ENCODE measurements at regions not wholly inside any gene's neighbourhood (a gene's known extent, or its start where the extent isn't known, plus 50 kb on each side); places are given as distances from the start of the nearest gene placed in this dataset.

- no peak overlapping the region for H3K27ac Mint-ChIP-seq
- POLR2A ChIA-PET, result no interaction called here
- no peaks in the 10 kb centered on the region for H3K36me3 Mint-ChIP-seq (ENCODE audit: low read depth)
- CTCF ChIA-PET, result interaction anchor here (1.2 kb wide), 1 partner anchor 10 kb away, joined by 3 read pairs; no protein-coding TSS in a partner anchor
- no peak for DNase-seq
- H3K27me3 Mint-ChIP-seq, result no peaks in the 10 kb centered on the region
- no peaks in the 10 kb centered on the region for H3K4me1 Mint-ChIP-seq
- no peaks in the 10 kb centered on the region for H3K9me3 Mint-ChIP-seq
- no peak overlapping the region for H3K4me3 Mint-ChIP-seq
Observed at GRCh38 chr17:71881581-71881980, 239.2 kb upstream of the SOX9 start.

- H3K27ac Mint-ChIP-seq, result no peak overlapping the region
- no peak for DNase-seq
- no peaks in the 10 kb centered on the region for H3K36me3 Mint-ChIP-seq (ENCODE audit: low read depth)
- H3K9me3 Mint-ChIP-seq, result no peaks in the 10 kb centered on the region
- no peaks in the 10 kb centered on the region for H3K4me1 Mint-ChIP-seq
- ChIA-PET POLR2A (no interaction called here), CTCF (no interaction called here)
- H3K4me3 Mint-ChIP-seq, result no peak overlapping the region
- no peaks in the 10 kb centered on the region for H3K27me3 Mint-ChIP-seq
Observed at GRCh38 chr17:71883258-71883657, 237.6 kb upstream of the SOX9 start.

GRCh38 chr17:71883845-71884244, 237.0 kb upstream of the SOX9 start:
- H3K4me1 Mint-ChIP-seq, result no peaks in the 10 kb centered on the region
- H3K27me3 Mint-ChIP-seq, result no peaks in the 10 kb centered on the region
- H3K4me3 Mint-ChIP-seq, result no peak overlapping the region
- no peak overlapping the region for H3K27ac Mint-ChIP-seq
- H3K36me3 Mint-ChIP-seq (ENCODE audit: low read depth), result no peaks in the 10 kb centered on the region
- H3K9me3 Mint-ChIP-seq, result no peaks in the 10 kb centered on the region
- no peak for DNase-seq
- CTCF ChIA-PET, result no interaction called here
- POLR2A ChIA-PET, result no interaction called here

- no peaks in the 10 kb centered on the region for H3K27me3 Mint-ChIP-seq
- no peak for DNase-seq
- no peak overlapping the region for H3K4me3 Mint-ChIP-seq
- no peaks in the 10 kb centered on the region for H3K9me3 Mint-ChIP-seq
- ChIA-PET CTCF (no interaction called here), POLR2A (no interaction called here)
- no peaks in the 10 kb centered on the region for H3K4me1 Mint-ChIP-seq
- no peak overlapping the region for H3K27ac Mint-ChIP-seq
- H3K36me3 Mint-ChIP-seq (ENCODE audit: low read depth), result no peaks in the 10 kb centered on the region
Observed at GRCh38 chr17:71885662-71886061, 235.2 kb upstream of the SOX9 start.

GRCh38 chr17:71899317-71899716, 221.5 kb upstream of the SOX9 start:
- DNase-seq, result no peak
- H3K27ac Mint-ChIP-seq, result no peak overlapping the region
- H3K4me3 Mint-ChIP-seq, result no peak overlapping the region
- H3K27me3 Mint-ChIP-seq, result no peaks in the 10 kb centered on the region
- H3K4me1 Mint-ChIP-seq, result no peaks in the 10 kb centered on the region
- no peaks in the 10 kb centered on the region for H3K36me3 Mint-ChIP-seq (ENCODE audit: low read depth)
- ChIA-PET CTCF (no interaction called here), POLR2A (no interaction called here)
- H3K9me3 Mint-ChIP-seq, result peaks cover 9% of the 10 kb centered on the region

- Mint-ChIP-seq H3K36me3 (ENCODE audit: low read depth) (no peaks in the 10 kb centered on the region), H3K4me3 (no peak overlapping the region), H3K27ac (no peak overlapping the region), H3K4me1 (no peaks in the 10 kb centered on the region), H3K27me3 (no peaks in the 10 kb centered on the region), H3K9me3 (peaks cover 13% of the 10 kb centered on the region)
- ChIA-PET POLR2A (no interaction called here), CTCF (no interaction called here)
- DNase-seq, result no peak
Observed at GRCh38 chr17:71900621-71901229, 220.1 kb upstream of the SOX9 start.

- Mint-ChIP-seq H3K4me1 (no peaks in the 10 kb centered on the region), H3K36me3 (ENCODE audit: low read depth) (no peaks in the 10 kb centered on the region), H3K4me3 (no peak overlapping the region), H3K27ac (no peak overlapping the region), H3K9me3 (peaks cover 8% of the 10 kb centered on the region), H3K27me3 (no peaks in the 10 kb centered on the region)
- ChIA-PET CTCF (no interaction called here), POLR2A (no interaction called here)
- no peak for DNase-seq
Observed at GRCh38 chr17:71902894-71903506, 217.8 kb upstream of the SOX9 start.

GRCh38 chr17:71905376-71906031, 215.3 kb upstream of the SOX9 start:
- Mint-ChIP-seq H3K9me3 (peaks cover 4% of the 10 kb centered on the region), H3K27me3 (no peaks in the 10 kb centered on the region), H3K27ac (no peak overlapping the region), H3K4me3 (no peak overlapping the region), H3K36me3 (ENCODE audit: low read depth) (no peaks in the 10 kb centered on the region), H3K4me1 (no peaks in the 10 kb centered on the region)
- no peak for DNase-seq
- ChIA-PET CTCF (no interaction called here), POLR2A (no interaction called here)

GRCh38 chr17:71909155-71909554, 211.7 kb upstream of the SOX9 start:
- Mint-ChIP-seq H3K4me3 (no peak overlapping the region), H3K9me3 (peaks cover 4% of the 10 kb centered on the region), H3K36me3 (ENCODE audit: low read depth) (no peaks in the 10 kb centered on the region), H3K27ac (no peak overlapping the region), H3K4me1 (no peaks in the 10 kb centered on the region), H3K27me3 (no peaks in the 10 kb centered on the region)
- no peak for DNase-seq
- POLR2A ChIA-PET, result no interaction called here
- CTCF ChIA-PET, result no interaction called here

- no peaks in the 10 kb centered on the region for H3K4me1 Mint-ChIP-seq
- no peaks in the 10 kb centered on the region for H3K27me3 Mint-ChIP-seq
- ChIA-PET CTCF (no interaction called here), POLR2A (no interaction called here)
- DNase-seq, result no peak
- no peaks in the 10 kb centered on the region for H3K36me3 Mint-ChIP-seq (ENCODE audit: low read depth)
- H3K4me3 Mint-ChIP-seq, result no peak overlapping the region
- H3K27ac Mint-ChIP-seq, result no peak overlapping the region
- H3K9me3 Mint-ChIP-seq, result peaks cover 4% of the 10 kb centered on the region
Observed at GRCh38 chr17:71910002-71910401, 210.8 kb upstream of the SOX9 start.

GRCh38 chr17:71914042-71914441, 206.8 kb upstream of the SOX9 start:
- ChIA-PET POLR2A (interaction anchor here (0.7 kb wide), 1 partner anchor 480 kb away, joined by 3 read pairs; no protein-coding TSS in a partner anchor), CTCF (no interaction called here)
- H3K9me3 Mint-ChIP-seq, result peaks cover 4% of the 10 kb centered on the region
- no peaks in the 10 kb centered on the region for H3K27me3 Mint-ChIP-seq
- H3K27ac Mint-ChIP-seq, result no peak overlapping the region
- no peak for DNase-seq
- no peak overlapping the region for H3K4me3 Mint-ChIP-seq
- H3K4me1 Mint-ChIP-seq, result no peaks in the 10 kb centered on the region
- H3K36me3 Mint-ChIP-seq (ENCODE audit: low read depth), result no peaks in the 10 kb centered on the region

- Mint-ChIP-seq H3K27ac (no peak overlapping the region), H3K9me3 (peaks cover 4% of the 10 kb centered on the region), H3K36me3 (ENCODE audit: low read depth) (no peaks in the 10 kb centered on the region), H3K4me3 (no peak overlapping the region), H3K4me1 (no peaks in the 10 kb centered on the region), H3K27me3 (no peaks in the 10 kb centered on the region)
- no peak for DNase-seq
- ChIA-PET POLR2A (no interaction called here), CTCF (no interaction called here)
Observed at GRCh38 chr17:71914812-71915211, 206.0 kb upstream of the SOX9 start.

GRCh38 chr17:71917715-71918114, 203.1 kb upstream of the SOX9 start:
- ChIA-PET POLR2A (no interaction called here), CTCF (interaction anchor here (0.5 kb wide), 1 partner anchor 452 kb away, joined by 3 read pairs; no protein-coding TSS in a partner anchor)
- DNase-seq, result no peak
- peaks cover 7% of the 10 kb centered on the region for H3K9me3 Mint-ChIP-seq
- H3K4me3 Mint-ChIP-seq, result no peak overlapping the region
- H3K27ac Mint-ChIP-seq, result no peak overlapping the region
- H3K36me3 Mint-ChIP-seq (ENCODE audit: low read depth), result no peaks in the 10 kb centered on the region
- peaks cover 5% of the 10 kb centered on the region for H3K4me1 Mint-ChIP-seq
- no peaks in the 10 kb centered on the region for H3K27me3 Mint-ChIP-seq

GRCh38 chr17:71919186-71919585, 201.6 kb upstream of the SOX9 start:
- no peaks in the 10 kb centered on the region for H3K36me3 Mint-ChIP-seq (ENCODE audit: low read depth)
- H3K27me3 Mint-ChIP-seq, result no peaks in the 10 kb centered on the region
- H3K27ac Mint-ChIP-seq, result peak overlapping the region; percentile 17
- H3K4me3 Mint-ChIP-seq, result no peak overlapping the region
- POLR2A ChIA-PET, result no interaction called here
- peaks cover 13% of the 10 kb centered on the region for H3K9me3 Mint-ChIP-seq
- no peak for DNase-seq
- CTCF ChIA-PET, result no interaction called here
- H3K4me1 Mint-ChIP-seq, result peaks cover 5% of the 10 kb centered on the region
